Stomach smooth muscle (tissue), 2 donors: ENCODE measurements at regions not wholly inside any gene's neighbourhood (a gene's known extent, or its start where the extent isn't known, plus 50 kb on each side); places are given as distances from the start of the nearest gene placed in this dataset.

Experiments used
- H3K27ac ChIP-seq: one replicate; pipeline ENCODE4 v1.7.0; 2013; ENCODE audit warnings: mild to moderate bottlenecking, low read length, inconsistent platforms
- H3K27me3 ChIP-seq, 2 donors: one replicate each; pipeline ENCODE4 v1.7.0; 2013; ENCODE audit warnings: low read length in 2 of 2; ENCODE audit not compliant: insufficient read depth in 2 of 2, control insufficient read depth in 1 of 2
- H3K36me3 ChIP-seq, 2 donors: one replicate each; pipeline ENCODE4 v1.7.0; 2013; ENCODE audit warnings: low read length in 2 of 2; ENCODE audit not compliant: control insufficient read depth in 2 of 2, insufficient read depth in 2 of 2
- H3K4me1 ChIP-seq: one replicate; pipeline ENCODE4 v1.7.0; 2013; ENCODE audit warnings: low read length; ENCODE audit not compliant: control insufficient read depth, insufficient read depth
- H3K4me3 ChIP-seq, 2 donors: one replicate each; pipeline ENCODE4 v1.7.0; 2013; ENCODE audit warnings: low read length in 2 of 2
- H3K9ac ChIP-seq, 2 donors: one replicate each; pipeline ENCODE4 v1.7.0; 2013; ENCODE audit warnings: low read length in 2 of 2, mild to moderate bottlenecking in 1 of 2
- H3K9me3 ChIP-seq, 2 donors: one replicate each; pipeline ENCODE4 v1.7.0; 2013; ENCODE audit warnings: low read length in 2 of 2; ENCODE audit not compliant: control insufficient read depth in 2 of 2
- donor health status: healthy.
- donor health status: Pancreatic carcinoma.

- Histone ChIP-seq H3K4me3 (no peak overlapping the region), H3K4me1 (no peaks in the 10 kb centered on the region), H3K9me3 (no peaks in the 10 kb centered on the region), H3K27ac (no peak overlapping the region), H3K9ac (no peak overlapping the region), H3K36me3 (no peaks in the 10 kb centered on the region), H3K27me3 (no peaks in the 10 kb centered on the region)
These were observed 468.6 kb upstream of the AGTR1 start for GRCh38 chr3:148229107-148229506.

- H3K27ac ChIP-seq: no peak overlapping the region
- no peaks in the 10 kb centered on the region for H3K4me1 ChIP-seq
- no peaks in the 10 kb centered on the region for H3K36me3 ChIP-seq
- H3K9me3 ChIP-seq: no peaks in the 10 kb centered on the region
- H3K27me3 ChIP-seq: no peaks in the 10 kb centered on the region
- H3K4me3 ChIP-seq: no peak overlapping the region
- H3K9ac ChIP-seq: no peak overlapping the region
These were observed 467.2 kb upstream of the AGTR1 start for GRCh38 chr3:148230473-148230872.

- no peaks in the 10 kb centered on the region for H3K36me3 ChIP-seq
- H3K9ac ChIP-seq: no peak overlapping the region
- H3K27ac ChIP-seq: no peak overlapping the region
- H3K4me3 ChIP-seq: no peak overlapping the region
- H3K27me3 ChIP-seq: no peaks in the 10 kb centered on the region
- no peaks in the 10 kb centered on the region for H3K9me3 ChIP-seq
- no peaks in the 10 kb centered on the region for H3K4me1 ChIP-seq
These were observed 465.3 kb upstream of the AGTR1 start for GRCh38 chr3:148232389-148232788.

GRCh38 chr3:148233403-148233802, 464.3 kb upstream of the AGTR1 start:
- no peaks in the 10 kb centered on the region for H3K27me3 ChIP-seq
- H3K36me3 ChIP-seq: no peaks in the 10 kb centered on the region
- no peak overlapping the region for H3K4me3 ChIP-seq
- H3K9ac ChIP-seq: no peak overlapping the region
- no peak overlapping the region for H3K27ac ChIP-seq
- no peaks in the 10 kb centered on the region for H3K9me3 ChIP-seq
- no peaks in the 10 kb centered on the region for H3K4me1 ChIP-seq

- Histone ChIP-seq H3K4me1 (no peaks in the 10 kb centered on the region), H3K4me3 (no peak overlapping the region), H3K27me3 (no peaks in the 10 kb centered on the region), H3K9me3 (no peaks in the 10 kb centered on the region), H3K36me3 (no peaks in the 10 kb centered on the region), H3K27ac (no peak overlapping the region), H3K9ac (no peak overlapping the region)
These were observed 463.2 kb upstream of the AGTR1 start for GRCh38 chr3:148234536-148234935.

GRCh38 chr3:148235566-148235965, 462.1 kb upstream of the AGTR1 start:
- Histone ChIP-seq H3K4me3 (no peak overlapping the region), H3K4me1 (no peaks in the 10 kb centered on the region), H3K27me3 (no peaks in the 10 kb centered on the region), H3K36me3 (no peaks in the 10 kb centered on the region), H3K27ac (no peak overlapping the region), H3K9ac (no peak overlapping the region), H3K9me3 (no peaks in the 10 kb centered on the region)

GRCh38 chr3:148238421-148238821, 459.3 kb upstream of the AGTR1 start:
- Histone ChIP-seq H3K36me3 (no peaks in the 10 kb centered on the region), H3K27me3 (no peaks in the 10 kb centered on the region), H3K9ac (no peak overlapping the region)

GRCh38 chr3:148240351-148240750, 457.4 kb upstream of the AGTR1 start:
- no peak overlapping the region for H3K27ac ChIP-seq
- H3K9ac ChIP-seq: no peak overlapping the region
- H3K9me3 ChIP-seq: no peaks in the 10 kb centered on the region
- H3K27me3 ChIP-seq: no peaks in the 10 kb centered on the region
- H3K4me1 ChIP-seq: no peaks in the 10 kb centered on the region
- no peaks in the 10 kb centered on the region for H3K36me3 ChIP-seq
- H3K4me3 ChIP-seq: no peak overlapping the region

More at GRCh38 chr3:148238421-148238821, 459.3 kb upstream of the AGTR1 start:
- H3K4me3 ChIP-seq: no peak overlapping the region
- H3K27ac ChIP-seq: no peak overlapping the region
- no peaks in the 10 kb centered on the region for H3K9me3 ChIP-seq
- no peaks in the 10 kb centered on the region for H3K4me1 ChIP-seq

GRCh38 chr3:148243609-148244008, 454.1 kb upstream of the AGTR1 start:
- Histone ChIP-seq H3K4me1 (no peaks in the 10 kb centered on the region), H3K9me3 (no peaks in the 10 kb centered on the region), H3K27ac (no peak overlapping the region), H3K27me3 (no peaks in the 10 kb centered on the region), H3K9ac (no peak overlapping the region), H3K4me3 (no peak overlapping the region), H3K36me3 (no peaks in the 10 kb centered on the region)

- Histone ChIP-seq H3K36me3 (no peaks in the 10 kb centered on the region), H3K4me1 (no peaks in the 10 kb centered on the region), H3K4me3 (no peak overlapping the region), H3K9me3 (no peaks in the 10 kb centered on the region), H3K9ac (no peak overlapping the region), H3K27me3 (no peaks in the 10 kb centered on the region), H3K27ac (no peak overlapping the region)
These were observed 451.3 kb upstream of the AGTR1 start for GRCh38 chr3:148246291-148246923.

- no peaks in the 10 kb centered on the region for H3K36me3 ChIP-seq
- H3K9me3 ChIP-seq: no peaks in the 10 kb centered on the region
- no peak overlapping the region for H3K4me3 ChIP-seq
- no peaks in the 10 kb centered on the region for H3K27me3 ChIP-seq
- no peak overlapping the region for H3K9ac ChIP-seq
- no peak overlapping the region for H3K27ac ChIP-seq
- no peaks in the 10 kb centered on the region for H3K4me1 ChIP-seq
These were observed 444.0 kb upstream of the AGTR1 start for GRCh38 chr3:148253713-148254112.
